ENCODE measurements at regions not wholly inside any gene's neighbourhood (a gene's known extent, or its start where the extent isn't known, plus 50 kb on each side); places are given as distances from the start of the nearest gene placed in this dataset.

DNA sequence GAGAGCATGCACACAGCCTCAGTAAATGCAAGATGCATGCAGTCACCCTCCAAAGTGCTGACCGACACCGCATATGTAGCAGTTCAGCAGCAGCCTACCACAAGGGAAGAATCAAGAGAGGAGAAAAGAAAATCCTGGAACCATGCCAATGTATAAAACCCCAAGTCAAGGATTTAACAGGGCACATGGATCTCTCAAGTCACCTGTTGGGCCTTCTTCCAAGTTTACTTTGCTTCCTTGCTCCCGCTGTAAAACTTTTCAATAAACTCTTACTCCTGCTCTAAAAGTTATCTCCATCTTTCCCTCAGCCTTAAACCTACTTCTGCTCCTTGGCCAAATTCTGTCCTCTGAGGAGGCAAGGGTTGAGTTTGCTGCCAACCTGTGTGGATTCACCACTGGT, 147.8 kb upstream of the MAP2 start:
- TF ChIP-seq, protein P1, sequence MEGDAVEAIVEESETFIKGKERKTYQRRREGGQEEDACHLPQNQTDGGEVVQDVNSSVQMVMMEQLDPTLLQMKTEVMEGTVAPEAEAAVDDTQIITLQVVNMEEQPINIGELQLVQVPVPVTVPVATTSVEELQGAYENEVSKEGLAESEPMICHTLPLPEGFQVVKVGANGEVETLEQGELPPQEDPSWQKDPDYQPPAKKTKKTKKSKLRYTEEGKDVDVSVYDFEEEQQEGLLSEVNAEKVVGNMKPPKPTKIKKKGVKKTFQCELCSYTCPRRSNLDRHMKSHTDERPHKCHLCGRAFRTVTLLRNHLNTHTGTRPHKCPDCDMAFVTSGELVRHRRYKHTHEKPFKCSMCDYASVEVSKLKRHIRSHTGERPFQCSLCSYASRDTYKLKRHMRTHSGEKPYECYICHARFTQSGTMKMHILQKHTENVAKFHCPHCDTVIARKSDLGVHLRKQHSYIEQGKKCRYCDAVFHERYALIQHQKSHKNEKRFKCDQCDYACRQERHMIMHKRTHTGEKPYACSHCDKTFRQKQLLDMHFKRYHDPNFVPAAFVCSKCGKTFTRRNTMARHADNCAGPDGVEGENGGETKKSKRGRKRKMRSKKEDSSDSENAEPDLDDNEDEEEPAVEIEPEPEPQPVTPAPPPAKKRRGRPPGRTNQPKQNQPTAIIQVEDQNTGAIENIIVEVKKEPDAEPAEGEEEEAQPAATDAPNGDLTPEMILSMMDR (conservative IDR thresholded peaks at IDR 0.05; ENCODE audit: low read depth in 2 of 2), result no peak
- no peak for TF ChIP-seq EZH2 (IDR thresholded peaks at IDR 0.05; ENCODE audit: low read depth, unreplicated experiment)
- no peak for TF ChIP-seq EZH2phosphoT487 (IDR thresholded peaks at IDR 0.05; ENCODE audit: unreplicated experiment)
- no peak for TF ChIP-seq CREB1 (CRISPR knock-in tag; IDR thresholded peaks at IDR 0.05; ENCODE audit: low read depth)
- TF ChIP-seq, protein P2, sequence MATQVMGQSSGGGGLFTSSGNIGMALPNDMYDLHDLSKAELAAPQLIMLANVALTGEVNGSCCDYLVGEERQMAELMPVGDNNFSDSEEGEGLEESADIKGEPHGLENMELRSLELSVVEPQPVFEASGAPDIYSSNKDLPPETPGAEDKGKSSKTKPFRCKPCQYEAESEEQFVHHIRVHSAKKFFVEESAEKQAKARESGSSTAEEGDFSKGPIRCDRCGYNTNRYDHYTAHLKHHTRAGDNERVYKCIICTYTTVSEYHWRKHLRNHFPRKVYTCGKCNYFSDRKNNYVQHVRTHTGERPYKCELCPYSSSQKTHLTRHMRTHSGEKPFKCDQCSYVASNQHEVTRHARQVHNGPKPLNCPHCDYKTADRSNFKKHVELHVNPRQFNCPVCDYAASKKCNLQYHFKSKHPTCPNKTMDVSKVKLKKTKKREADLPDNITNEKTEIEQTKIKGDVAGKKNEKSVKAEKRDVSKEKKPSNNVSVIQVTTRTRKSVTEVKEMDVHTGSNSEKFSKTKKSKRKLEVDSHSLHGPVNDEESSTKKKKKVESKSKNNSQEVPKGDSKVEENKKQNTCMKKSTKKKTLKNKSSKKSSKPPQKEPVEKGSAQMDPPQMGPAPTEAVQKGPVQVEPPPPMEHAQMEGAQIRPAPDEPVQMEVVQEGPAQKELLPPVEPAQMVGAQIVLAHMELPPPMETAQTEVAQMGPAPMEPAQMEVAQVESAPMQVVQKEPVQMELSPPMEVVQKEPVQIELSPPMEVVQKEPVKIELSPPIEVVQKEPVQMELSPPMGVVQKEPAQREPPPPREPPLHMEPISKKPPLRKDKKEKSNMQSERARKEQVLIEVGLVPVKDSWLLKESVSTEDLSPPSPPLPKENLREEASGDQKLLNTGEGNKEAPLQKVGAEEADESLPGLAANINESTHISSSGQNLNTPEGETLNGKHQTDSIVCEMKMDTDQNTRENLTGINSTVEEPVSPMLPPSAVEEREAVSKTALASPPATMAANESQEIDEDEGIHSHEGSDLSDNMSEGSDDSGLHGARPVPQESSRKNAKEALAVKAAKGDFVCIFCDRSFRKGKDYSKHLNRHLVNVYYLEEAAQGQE (IDR thresholded peaks at IDR 0.05; ENCODE audit: unreplicated experiment), result no peak
